GM18505 (cell line): ENCODE measurements at regions not wholly inside any gene's neighbourhood (a gene's known extent, or its start where the extent isn't known, plus 50 kb on each side); places are given as distances from the start of the nearest gene placed in this dataset.
"Not testable (repeated sequence)": the region's sequence is repeated elsewhere in the genome, so short reads cannot be mapped to it uniquely, and the experiment has no call there.

ENCODE experiments used
- ATAC-seq: cut with Tn5 transposase; IDR thresholded peaks from one replicate; pipeline ENCODE4 v1.9.1; 2021; ENCODE audit not compliant: unreplicated experiment
- POLR2A ChIP-seq: IDR thresholded peaks from 4 replicates; pipeline ENCODE4 v1.6.1; 2011; ENCODE audit warnings: borderline replicate concordance; ENCODE audit not compliant: insufficient read depth, insufficient read length; ENCODE audit errors: extremely low read depth

- TF ChIP-seq POLR2A = no peak
- ATAC-seq = no peak
Observed at GRCh38 chr2:194539425-194539824, 1117.6 kb upstream of the SLC39A10 start.

DNA sequence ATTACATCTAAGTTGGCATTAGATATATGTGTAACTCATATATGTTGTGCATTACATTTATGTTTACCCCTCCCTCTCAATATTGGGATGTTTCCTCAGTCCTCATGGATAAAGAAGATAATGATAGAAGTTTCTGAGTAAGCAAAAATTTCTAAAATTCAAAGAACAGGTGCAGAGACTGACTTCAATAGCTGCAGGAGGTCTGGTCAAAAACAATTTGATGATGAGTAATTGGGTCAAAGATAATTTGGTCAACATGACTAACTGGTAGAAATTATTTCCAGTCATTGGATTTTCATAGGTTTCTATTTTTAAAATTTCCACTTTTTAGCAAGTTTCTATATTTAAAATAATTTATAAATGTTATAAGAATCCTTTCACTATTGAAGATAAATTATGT lies 1130.9 kb upstream of the SLC39A10 start:
- ATAC-seq = no peak
- no peak for TF ChIP-seq POLR2A

DNA sequence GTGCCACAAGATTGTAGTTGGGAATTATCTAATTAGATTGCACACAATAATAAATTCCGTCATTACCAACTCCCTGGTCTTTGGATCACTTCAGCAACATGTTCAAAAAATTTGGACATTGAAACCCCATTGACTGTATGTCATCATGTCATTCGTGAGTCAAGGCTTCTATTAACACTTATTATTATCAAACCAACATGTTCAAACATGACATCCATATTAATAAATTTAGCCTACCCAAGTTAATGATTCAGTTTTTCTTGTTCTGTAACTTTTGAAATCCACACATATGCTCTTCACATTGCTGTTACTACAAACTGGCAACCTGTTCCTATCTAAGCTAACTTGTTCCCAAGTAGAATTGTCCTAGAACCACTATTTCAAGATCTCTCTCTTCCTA lies 1142.7 kb upstream of the SLC39A10 start:
- no peak for TF ChIP-seq POLR2A
- no peak for ATAC-seq

DNA sequence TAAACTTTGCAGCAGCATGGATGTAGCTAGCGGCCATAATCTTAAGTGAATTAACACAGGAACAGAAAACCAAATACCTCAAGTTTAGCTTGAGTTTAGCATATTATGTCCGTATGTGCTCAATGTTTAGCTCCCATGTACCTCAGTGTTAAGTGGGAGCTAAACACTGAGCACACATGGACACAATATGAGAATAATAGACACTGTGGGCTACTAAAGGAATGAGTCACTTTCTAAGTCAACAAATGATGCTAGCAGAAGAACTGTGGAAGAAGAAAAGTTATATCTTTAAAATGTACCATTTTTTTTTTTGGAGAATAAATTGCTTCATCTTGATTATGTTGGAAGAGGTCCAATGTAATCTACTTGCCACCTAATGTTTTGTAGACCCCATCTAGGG lies 1146.0 kb upstream of the SLC39A10 start:
- not testable (repeated sequence) for ATAC-seq

- ATAC-seq = not testable (repeated sequence)
Observed at GRCh38 chr2:194504876-194505275, 1152.2 kb upstream of the SLC39A10 start.

- ATAC-seq = no peak
- TF ChIP-seq POLR2A = no peak
Observed at GRCh38 chr2:194495046-194495445, 1162.0 kb upstream of the SLC39A10 start.

GRCh38 chr2:194494401-194494800 lies 1162.6 kb upstream of the SLC39A10 start:
- no peak for ATAC-seq
- TF ChIP-seq POLR2A = no peak

DNA sequence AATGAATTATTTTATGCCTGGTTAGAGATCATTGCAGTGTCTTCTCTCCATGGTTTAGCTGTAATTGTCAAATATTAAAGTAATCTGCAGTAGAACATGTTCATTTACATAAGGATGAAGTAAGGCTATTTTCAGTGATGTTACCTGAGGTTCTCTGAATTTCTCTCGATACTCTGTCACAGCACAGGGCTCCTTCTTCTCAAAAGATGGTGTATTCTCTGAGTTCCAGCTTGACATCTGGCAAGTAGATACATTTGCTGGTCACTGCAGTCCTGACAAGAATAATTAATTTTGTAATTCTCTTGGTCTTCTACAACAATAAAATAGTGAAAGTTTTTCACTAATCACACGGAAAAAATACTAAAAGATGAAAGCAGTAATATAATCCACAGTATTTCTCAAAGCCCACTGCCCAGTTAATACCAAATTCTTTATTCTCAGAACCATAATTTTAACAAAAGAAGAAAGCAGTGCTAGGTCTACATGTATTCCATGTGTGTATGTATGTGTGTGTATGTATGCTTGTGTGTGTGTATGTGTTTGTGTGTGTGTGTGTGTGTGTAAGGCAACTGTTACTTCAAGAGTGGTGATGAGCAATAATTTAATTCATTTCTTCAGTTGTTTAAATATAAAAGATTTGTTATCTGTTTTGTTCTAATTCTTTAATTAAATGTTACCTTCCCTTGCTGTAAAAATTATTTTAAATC lies 1165.5 kb upstream of the SLC39A10 start:
- no peak for ATAC-seq
- TF ChIP-seq POLR2A = no peak

GRCh38 chr2:194486326-194486725 lies 1170.7 kb upstream of the SLC39A10 start:
- ATAC-seq = no peak

DNA sequence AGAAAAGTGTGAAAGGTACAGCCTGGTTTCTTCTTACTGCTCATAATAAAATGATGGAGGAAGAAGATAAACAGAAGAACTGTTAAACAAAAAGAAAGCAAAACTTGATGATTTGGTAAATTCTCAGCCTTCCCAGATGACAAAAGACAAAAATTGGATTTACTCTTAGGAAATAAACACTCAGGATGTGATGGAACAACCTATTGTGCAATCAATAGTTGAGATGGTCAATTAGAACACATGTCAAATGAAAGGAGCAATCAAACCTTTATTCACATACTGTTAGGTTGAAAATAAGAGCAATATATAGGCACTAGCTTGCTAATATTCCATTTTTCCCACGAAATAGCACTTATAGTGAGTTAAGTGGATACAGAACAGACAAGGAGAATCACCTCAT lies 1174.0 kb upstream of the SLC39A10 start:
- no peak for TF ChIP-seq POLR2A
- no peak for ATAC-seq

More at GRCh38 chr2:194486326-194486725, 1170.7 kb upstream of the SLC39A10 start:
- no peak for TF ChIP-seq POLR2A

- TF ChIP-seq POLR2A = no peak
- no peak for ATAC-seq
Observed at GRCh38 chr2:194465641-194466040, 1191.4 kb upstream of the SLC39A10 start.

GRCh38 chr2:194464964-194465638 lies 1191.9 kb upstream of the SLC39A10 start:
- TF ChIP-seq POLR2A = no peak
- ATAC-seq = no peak

GRCh38 chr2:194462883-194463282 lies 1194.1 kb upstream of the SLC39A10 start:
- not testable (repeated sequence) for ATAC-seq

- no peak for TF ChIP-seq POLR2A
- ATAC-seq = no peak
Observed at GRCh38 chr2:194455358-194455757, 1201.7 kb upstream of the SLC39A10 start.

GRCh38 chr2:194452504-194452903 lies 1204.5 kb upstream of the SLC39A10 start:
- TF ChIP-seq POLR2A = no peak
- ATAC-seq = no peak
